ENCODE measurements at regions not wholly inside any gene's neighbourhood (a gene's known extent, or its start where the extent isn't known, plus 50 kb on each side); places are given as distances from the start of the nearest gene placed in this dataset.

DNA sequence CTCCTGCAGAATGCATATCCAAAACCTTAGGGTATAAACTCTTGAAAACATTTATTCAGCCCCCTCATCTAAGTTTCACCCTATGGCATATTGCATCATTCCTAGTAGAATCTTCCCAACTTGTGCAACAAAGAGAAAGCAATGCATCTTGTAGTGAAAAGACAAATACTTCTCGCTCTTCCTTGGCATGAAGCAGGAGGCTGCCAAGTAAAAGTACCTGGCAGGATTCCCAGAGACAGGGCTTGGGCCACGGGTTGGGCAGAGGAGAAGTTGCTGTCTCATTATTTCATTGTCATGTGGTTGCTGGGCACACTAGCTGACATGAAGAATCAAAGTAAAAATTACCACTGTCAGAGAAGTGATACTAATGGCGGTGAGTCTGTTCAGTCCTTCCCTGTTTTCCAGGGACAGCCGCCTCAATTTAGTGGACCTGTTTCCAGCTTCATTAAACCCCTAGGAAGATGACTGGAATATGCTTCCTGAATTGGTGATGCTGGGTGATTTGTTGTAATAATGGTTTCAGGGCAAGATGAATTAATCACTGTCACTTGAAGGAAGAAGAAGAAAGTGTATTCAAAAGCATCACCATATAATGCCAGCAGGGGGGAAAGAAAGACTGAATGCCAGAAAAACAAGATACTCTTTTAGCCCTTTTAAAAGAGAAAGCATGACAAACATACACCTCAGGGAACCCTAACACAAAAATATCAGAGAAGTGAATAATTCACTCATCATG lies 380.5 kb upstream of the IGFBP7 start:
- TF ChIP-seq CTCF (IDR thresholded peaks at IDR 0.05) (no peak), EP300 (IDR thresholded peaks at IDR 0.05) (no peak)
